ENCODE measurements at regions not wholly inside any gene's neighbourhood (a gene's known extent, or its start where the extent isn't known, plus 50 kb on each side); places are given as distances from the start of the nearest gene placed in this dataset.

DNA sequence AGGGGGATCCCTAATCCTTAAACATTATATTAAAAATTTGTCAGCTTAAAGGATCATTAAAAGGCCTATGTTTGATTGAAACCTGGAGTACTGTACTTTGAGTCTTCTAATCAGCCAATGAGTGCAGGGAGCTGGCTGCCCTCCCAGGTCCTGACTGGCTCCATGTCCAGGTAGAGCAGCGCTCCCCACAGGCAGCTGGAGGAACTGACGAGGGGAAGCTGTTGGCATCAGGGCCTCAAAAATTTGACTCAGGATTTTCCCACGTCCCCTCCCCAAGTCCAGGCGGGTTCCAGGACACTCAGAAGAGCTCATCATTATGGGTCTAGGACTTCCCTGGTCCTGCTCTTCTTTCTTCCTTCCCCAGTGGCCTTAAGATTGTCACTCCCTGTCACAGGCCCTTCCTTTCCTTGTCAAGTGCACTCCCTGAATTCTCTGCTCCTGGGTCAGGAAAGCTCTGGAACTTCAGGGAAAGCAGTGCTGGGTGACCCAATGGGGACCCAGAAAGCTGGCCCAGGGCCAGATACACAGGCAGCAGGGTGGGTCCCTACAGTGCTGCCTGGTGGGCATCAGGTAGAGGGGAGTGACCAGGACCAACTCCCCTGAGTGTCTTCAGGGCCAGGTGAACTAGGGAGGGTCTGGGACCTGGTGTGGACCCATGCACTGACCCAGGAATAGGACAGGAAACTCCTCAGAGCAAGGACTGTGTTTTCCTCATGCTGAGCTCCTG, 65.5 kb downstream of the GGTLC2 start:
- Histone ChIP-seq H3K4me3 (no peak overlapping the region), H3K9me3 (no peaks in the 10 kb centered on the region), H3K4me1 (no peaks in the 10 kb centered on the region), H3K36me3 (no peaks in the 10 kb centered on the region), H3K27me3 (no peaks in the 10 kb centered on the region), H3K27ac (no peak overlapping the region)
- DNase-seq (ENCODE audit: low spot score in 2 of 2) = no peak
- WGBS, 2 donors = 63 to 64% methylated on average over 4 of the region's 4 CpGs
- no peak for TF ChIP-seq POLR2A (IDR thresholded peaks at IDR 0.05)
- TF ChIP-seq EP300 (IDR thresholded peaks at IDR 0.05) = no peak
- no peak for TF ChIP-seq CTCF (IDR thresholded peaks at IDR 0.05)

GRCh38 chr22:22710719-22711531, 66.5 kb downstream of the GGTLC2 start:
- WGBS, 2 donors = 28 to 36% methylated on average over 9 to 11 of the region's 11 CpGs
- no peaks in the 10 kb centered on the region for H3K27me3 ChIP-seq
- peak; percentile 40 to 64 for DNase-seq (ENCODE audit: low spot score in 2 of 2)
- H3K4me1 ChIP-seq = no peaks in the 10 kb centered on the region
- TF ChIP-seq POLR2A (IDR thresholded peaks at IDR 0.05) (no peak), CTCF (IDR thresholded peaks at IDR 0.05) (peak; percentile 75 to 92 (median 80))
- no peaks in the 10 kb centered on the region for H3K9me3 ChIP-seq
- no peaks in the 10 kb centered on the region for H3K36me3 ChIP-seq
- H3K27ac ChIP-seq = no peak overlapping the region
- H3K4me3 ChIP-seq = no peak overlapping the region

DNA sequence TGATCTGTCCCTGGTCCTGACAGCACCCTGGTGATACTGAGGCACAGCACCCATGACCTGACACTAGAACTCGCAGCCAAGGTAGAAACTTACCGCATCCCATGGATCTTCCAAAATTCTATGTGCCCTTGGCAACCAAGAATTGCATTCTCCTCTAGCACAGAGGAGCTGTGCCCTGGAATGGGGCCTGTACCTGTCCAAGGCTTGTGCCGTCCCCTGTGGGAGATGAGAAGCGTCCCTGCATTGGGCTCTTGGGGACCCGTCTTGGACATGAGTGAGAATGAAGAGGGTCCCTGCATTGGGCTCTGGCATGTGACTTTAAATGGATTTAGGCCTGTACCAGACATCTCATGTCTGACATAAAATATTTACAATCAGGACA, 67.1 kb downstream of the GGTLC2 start:
- 95% methylated on average over 5 of the region's 5 CpGs for WGBS, 2 donors
- no peak for DNase-seq (ENCODE audit: low spot score in 2 of 2)
- Histone ChIP-seq H3K27ac (no peak overlapping the region), H3K36me3 (no peaks in the 10 kb centered on the region), H3K27me3 (no peaks in the 10 kb centered on the region), H3K9me3 (no peaks in the 10 kb centered on the region), H3K4me3 (no peak overlapping the region), H3K4me1 (no peaks in the 10 kb centered on the region)
- no peak for TF ChIP-seq CTCF (IDR thresholded peaks at IDR 0.05)
- TF ChIP-seq POLR2A (IDR thresholded peaks at IDR 0.05) = no peak
- TF ChIP-seq EP300 (IDR thresholded peaks at IDR 0.05) = no peak

DNA sequence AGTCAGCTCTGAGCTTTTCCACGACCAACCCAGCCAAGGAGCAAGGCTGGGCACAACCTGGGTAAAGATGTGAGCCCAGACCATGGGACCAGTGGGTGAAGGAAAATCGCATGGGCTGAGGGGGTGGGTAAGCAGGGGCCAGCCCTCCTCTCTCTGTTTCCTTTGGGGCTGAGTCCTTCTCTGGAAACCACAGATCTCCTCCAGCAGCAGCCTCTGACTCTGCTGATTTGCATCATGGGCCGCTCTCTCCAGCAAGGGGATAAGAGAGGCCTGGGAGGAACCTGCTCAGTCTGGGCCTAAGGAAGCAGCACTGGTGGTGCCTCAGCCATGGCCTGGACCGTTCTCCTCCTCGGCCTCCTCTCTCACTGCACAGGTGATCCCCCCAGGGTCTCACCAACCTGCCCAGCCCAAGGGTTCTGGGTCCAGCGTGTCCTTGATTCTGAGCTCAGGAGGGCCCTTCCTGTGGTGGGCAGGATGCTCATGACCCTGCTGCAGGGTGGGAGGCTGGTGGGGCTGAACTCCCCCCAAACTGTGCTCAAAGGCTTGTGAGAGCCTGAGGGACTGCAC, 67.8 kb downstream of the GGTLC2 start:
- no peaks in the 10 kb centered on the region for H3K36me3 ChIP-seq
- no peaks in the 10 kb centered on the region for H3K9me3 ChIP-seq
- no peak overlapping the region for H3K27ac ChIP-seq
- no peak overlapping the region for H3K4me3 ChIP-seq
- no peaks in the 10 kb centered on the region for H3K4me1 ChIP-seq
- 72 to 77% methylated on average over 3 to 6 of the region's 6 CpGs for WGBS, 2 donors
- no peaks in the 10 kb centered on the region for H3K27me3 ChIP-seq
- DNase-seq (ENCODE audit: low spot score in 2 of 2) = no peak
- TF ChIP-seq CTCF (IDR thresholded peaks at IDR 0.05) = no peak
